Prostate gland (tissue), 2 donors: ENCODE measurements at regions not wholly inside any gene's neighbourhood (a gene's known extent, or its start where the extent isn't known, plus 50 kb on each side); places are given as distances from the start of the nearest gene placed in this dataset.

Source experiments
- CTCF ChIP-seq, 4 experiments: fragments of 200-600 bp in 2 of 4; fragments of 450-650 bp in 2 of 4; sonication (generic) in 2 of 4; IDR thresholded peaks; 1 replicate in 3 of 4; 2 replicates in 1 of 4; pipeline ENCODE4 v1.5.1; 2016 to 2019; ENCODE audit warnings: antibody characterized with exemption in 4 of 4, mild to moderate bottlenecking in 2 of 4, moderate library complexity in 2 of 4
- POLR2A ChIP-seq: fragments of 450-650 bp; IDR thresholded peaks from one replicate; pipeline ENCODE4 v1.6.1; 2016; ENCODE audit warnings: antibody characterized with exemption, mild to moderate bottlenecking
- POLR2AphosphoS5 ChIP-seq: sonication (generic); formaldehyde crosslinking; IDR thresholded peaks from one replicate; pipeline ENCODE4 v1.6.1; 2017; ENCODE audit warnings: antibody characterized with exemption

DNA sequence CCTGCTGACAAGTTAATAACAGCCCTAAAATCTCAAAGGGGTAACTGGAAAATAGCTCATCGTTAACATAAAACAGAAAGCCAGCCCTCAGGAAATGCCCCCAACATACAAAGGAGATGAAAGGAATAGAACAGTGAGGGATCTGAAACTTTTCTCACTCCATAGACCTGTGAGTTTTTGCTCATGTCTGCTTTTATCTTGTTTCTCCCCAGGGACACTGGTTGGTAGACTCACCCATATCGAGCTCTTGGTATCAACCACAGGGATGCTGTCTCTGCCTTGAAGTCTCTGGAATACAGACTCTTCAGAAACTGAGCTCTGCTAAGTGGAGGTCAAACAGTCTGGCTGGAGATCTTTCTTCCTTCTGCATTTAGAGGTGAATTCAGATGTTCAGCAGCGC lies 77.4 kb upstream of the CAMK1G start:
- TF ChIP-seq CTCF (IDR thresholded peaks at IDR 0.05) (no peak), POLR2AphosphoS5 (no peak), POLR2A (no peak)
